ENCODE measurements at regions not wholly inside any gene's neighbourhood (a gene's known extent, or its start where the extent isn't known, plus 50 kb on each side); places are given as distances from the start of the nearest gene placed in this dataset.

DNA sequence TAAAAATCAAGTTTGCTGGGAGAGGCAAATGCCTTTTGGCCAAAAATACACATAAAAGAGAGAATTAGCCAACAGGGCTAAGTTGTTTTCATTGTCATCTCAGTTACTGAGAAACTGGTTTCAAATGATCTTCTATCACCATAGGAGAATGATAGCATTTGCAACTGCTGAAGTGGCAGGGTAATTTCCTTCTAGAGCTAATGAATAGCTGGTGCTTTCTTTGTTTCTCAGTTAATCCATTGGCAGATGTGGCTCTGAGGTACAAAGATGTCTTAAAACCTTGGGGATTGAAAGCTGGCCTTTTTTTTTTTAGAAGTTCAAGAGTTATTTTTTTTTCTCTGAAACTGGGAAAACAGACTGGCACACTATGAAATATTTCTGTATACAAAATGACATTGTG is 332.7 kb upstream of the KLF12 start (continued):
- no peak for TF ChIP-seq MAFG (CRISPR knock-in tag; IDR thresholded peaks at IDR 0.05)
- no peak for TF ChIP-seq MBD4 (IDR thresholded peaks at IDR 0.05; ENCODE audit: borderline replicate concordance, low read length)

DNA sequence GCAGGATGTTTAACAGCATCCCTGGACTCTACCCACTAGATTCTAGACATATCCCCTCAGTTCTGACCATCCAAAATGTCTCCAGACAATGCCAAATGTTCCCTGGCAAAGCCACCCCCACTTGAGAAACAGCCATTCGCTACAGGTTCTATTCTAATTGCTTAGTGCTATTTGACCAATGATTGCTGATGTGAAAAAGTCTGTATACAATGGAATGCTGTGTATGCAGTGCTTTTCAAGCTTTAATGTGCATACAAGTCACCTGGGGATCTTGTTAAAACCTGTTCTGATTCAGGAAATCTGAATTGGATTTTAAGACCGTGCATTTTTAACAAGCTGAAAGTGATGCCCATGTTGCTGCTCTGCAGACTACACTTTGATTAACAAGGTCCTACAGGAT is 331.8 kb upstream of the KLF12 start:
- ATAC-seq: no peak
- H3K9ac ChIP-seq (ENCODE audit: insufficient read depth, low read depth, low read length): no peak overlapping the region
- ChIA-PET CTCF (ENCODE audit: low intra/inter-chr PET ratio, low total read pairs) (no interaction called here), POLR2A (no interaction called here)
- TF ChIP-seq, protein P1, sequence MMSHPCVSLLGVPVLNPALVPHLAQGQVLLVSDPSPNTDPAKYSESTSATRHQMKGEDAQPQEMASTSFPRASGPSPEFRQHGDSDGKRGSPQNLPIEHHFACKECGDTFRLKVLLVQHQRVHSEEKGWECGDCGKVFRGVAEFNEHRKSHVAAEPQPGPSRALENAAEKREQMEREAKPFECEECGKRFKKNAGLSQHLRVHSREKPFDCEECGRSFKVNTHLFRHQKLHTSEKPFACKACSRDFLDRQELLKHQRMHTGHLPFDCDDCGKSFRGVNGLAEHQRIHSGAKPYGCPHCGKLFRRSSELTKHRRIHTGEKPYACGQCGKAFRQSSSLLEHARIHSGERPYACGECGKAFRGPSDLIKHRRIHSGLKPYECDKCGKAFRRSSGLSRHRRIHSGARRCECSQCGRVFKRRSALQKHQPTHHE (CRISPR knock-in tag; IDR thresholded peaks at IDR 0.05; ENCODE audit: borderline replicate concordance): no peak
- TF ChIP-seq, protein P2, sequence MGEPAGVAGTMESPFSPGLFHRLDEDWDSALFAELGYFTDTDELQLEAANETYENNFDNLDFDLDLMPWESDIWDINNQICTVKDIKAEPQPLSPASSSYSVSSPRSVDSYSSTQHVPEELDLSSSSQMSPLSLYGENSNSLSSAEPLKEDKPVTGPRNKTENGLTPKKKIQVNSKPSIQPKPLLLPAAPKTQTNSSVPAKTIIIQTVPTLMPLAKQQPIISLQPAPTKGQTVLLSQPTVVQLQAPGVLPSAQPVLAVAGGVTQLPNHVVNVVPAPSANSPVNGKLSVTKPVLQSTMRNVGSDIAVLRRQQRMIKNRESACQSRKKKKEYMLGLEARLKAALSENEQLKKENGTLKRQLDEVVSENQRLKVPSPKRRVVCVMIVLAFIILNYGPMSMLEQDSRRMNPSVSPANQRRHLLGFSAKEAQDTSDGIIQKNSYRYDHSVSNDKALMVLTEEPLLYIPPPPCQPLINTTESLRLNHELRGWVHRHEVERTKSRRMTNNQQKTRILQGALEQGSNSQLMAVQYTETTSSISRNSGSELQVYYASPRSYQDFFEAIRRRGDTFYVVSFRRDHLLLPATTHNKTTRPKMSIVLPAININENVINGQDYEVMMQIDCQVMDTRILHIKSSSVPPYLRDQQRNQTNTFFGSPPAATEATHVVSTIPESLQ (CRISPR knock-in tag; conservative IDR thresholded peaks at IDR 0.05): no peak
- TF ChIP-seq HMG20A (CRISPR knock-in tag; IDR thresholded peaks at IDR 0.05; ENCODE audit: borderline replicate concordance): no peak
- no peak for TF ChIP-seq NPAS2 (CRISPR knock-in tag; IDR thresholded peaks at IDR 0.05; ENCODE audit: borderline replicate concordance)
- TF ChIP-seq NCOA5 (CRISPR knock-in tag; IDR thresholded peaks at IDR 0.05): no peak
- TF ChIP-seq, protein P3, sequence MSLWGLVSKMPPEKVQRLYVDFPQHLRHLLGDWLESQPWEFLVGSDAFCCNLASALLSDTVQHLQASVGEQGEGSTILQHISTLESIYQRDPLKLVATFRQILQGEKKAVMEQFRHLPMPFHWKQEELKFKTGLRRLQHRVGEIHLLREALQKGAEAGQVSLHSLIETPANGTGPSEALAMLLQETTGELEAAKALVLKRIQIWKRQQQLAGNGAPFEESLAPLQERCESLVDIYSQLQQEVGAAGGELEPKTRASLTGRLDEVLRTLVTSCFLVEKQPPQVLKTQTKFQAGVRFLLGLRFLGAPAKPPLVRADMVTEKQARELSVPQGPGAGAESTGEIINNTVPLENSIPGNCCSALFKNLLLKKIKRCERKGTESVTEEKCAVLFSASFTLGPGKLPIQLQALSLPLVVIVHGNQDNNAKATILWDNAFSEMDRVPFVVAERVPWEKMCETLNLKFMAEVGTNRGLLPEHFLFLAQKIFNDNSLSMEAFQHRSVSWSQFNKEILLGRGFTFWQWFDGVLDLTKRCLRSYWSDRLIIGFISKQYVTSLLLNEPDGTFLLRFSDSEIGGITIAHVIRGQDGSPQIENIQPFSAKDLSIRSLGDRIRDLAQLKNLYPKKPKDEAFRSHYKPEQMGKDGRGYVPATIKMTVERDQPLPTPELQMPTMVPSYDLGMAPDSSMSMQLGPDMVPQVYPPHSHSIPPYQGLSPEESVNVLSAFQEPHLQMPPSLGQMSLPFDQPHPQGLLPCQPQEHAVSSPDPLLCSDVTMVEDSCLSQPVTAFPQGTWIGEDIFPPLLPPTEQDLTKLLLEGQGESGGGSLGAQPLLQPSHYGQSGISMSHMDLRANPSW (CRISPR knock-in tag; IDR thresholded peaks at IDR 0.05; ENCODE audit: borderline replicate concordance): no peak
- TF ChIP-seq TOPORS (CRISPR knock-in tag; IDR thresholded peaks at IDR 0.05): no peak
- no peak for TF ChIP-seq BHLHE40 (IDR thresholded peaks at IDR 0.05; ENCODE audit: low read length)
- TF ChIP-seq GFI1 (CRISPR knock-in tag; IDR thresholded peaks at IDR 0.05; ENCODE audit: borderline replicate concordance): no peak
- TF ChIP-seq, protein P4, sequence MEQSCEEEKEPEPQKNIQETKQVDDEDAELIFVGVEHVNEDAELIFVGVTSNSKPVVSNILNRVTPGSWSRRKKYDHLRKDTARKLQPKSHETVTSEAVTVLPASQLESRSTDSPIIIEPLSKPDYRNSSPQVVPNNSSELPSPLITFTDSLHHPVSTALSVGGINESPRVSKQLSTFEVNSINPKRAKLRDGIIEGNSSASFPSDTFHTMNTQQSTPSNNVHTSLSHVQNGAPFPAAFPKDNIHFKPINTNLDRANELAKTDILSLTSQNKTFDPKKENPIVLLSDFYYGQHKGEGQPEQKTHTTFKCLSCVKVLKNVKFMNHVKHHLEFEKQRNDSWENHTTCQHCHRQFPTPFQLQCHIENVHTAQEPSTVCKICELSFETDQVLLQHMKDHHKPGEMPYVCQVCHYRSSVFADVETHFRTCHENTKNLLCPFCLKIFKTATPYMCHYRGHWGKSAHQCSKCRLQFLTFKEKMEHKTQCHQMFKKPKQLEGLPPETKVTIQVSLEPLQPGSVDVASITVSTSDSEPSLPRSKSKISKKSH (CRISPR knock-in tag; IDR thresholded peaks at IDR 0.05; ENCODE audit: borderline replicate concordance): no peak
- TF ChIP-seq ZNF761 (CRISPR knock-in tag; conservative IDR thresholded peaks at IDR 0.05): no peak
- TF ChIP-seq, protein P5, sequence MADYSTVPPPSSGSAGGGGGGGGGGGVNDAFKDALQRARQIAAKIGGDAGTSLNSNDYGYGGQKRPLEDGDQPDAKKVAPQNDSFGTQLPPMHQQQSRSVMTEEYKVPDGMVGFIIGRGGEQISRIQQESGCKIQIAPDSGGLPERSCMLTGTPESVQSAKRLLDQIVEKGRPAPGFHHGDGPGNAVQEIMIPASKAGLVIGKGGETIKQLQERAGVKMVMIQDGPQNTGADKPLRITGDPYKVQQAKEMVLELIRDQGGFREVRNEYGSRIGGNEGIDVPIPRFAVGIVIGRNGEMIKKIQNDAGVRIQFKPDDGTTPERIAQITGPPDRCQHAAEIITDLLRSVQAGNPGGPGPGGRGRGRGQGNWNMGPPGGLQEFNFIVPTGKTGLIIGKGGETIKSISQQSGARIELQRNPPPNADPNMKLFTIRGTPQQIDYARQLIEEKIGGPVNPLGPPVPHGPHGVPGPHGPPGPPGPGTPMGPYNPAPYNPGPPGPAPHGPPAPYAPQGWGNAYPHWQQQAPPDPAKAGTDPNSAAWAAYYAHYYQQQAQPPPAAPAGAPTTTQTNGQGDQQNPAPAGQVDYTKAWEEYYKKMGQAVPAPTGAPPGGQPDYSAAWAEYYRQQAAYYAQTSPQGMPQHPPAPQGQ (CRISPR knock-in tag; IDR thresholded peaks at IDR 0.05; ENCODE audit: borderline replicate concordance): no peak
- TF ChIP-seq SSRP1 (CRISPR knock-in tag; IDR thresholded peaks at IDR 0.05): no peak
- intact Hi-C loops (cut with micrococcal nuclease; ENCODE audit: unreplicated experiment): no loop called here
- no peak for DNase-seq (ENCODE audit: low spot score)
- no peaks in the 10 kb centered on the region for H3K79me2 ChIP-seq (ENCODE audit: insufficient read depth, low read length)
- no peak for FAIRE-seq
- H3K9me3 ChIP-seq (ENCODE audit: low read length): no peaks in the 10 kb centered on the region
- H3K36me3 ChIP-seq (replicated peaks in 1 of 2; ENCODE audit: control insufficient read depth in 1 of 2, insufficient read depth in 2 of 2, low read length in 2 of 2): no peaks in the 10 kb centered on the region
- H4K20me1 ChIP-seq (ENCODE audit: insufficient read depth, low read length): no peaks in the 10 kb centered on the region
- H3K4me1 ChIP-seq (ENCODE audit: insufficient read depth, low read length): no peaks in the 10 kb centered on the region
- no peak overlapping the region for H3K4me2 ChIP-seq (ENCODE audit: low read depth, low read length)
- WGBS (ENCODE audit: low lambda C conversion rate): 3% methylated on average over 2 of the region's 2 CpGs
- in situ Hi-C loops (cut with HindIII; ENCODE audit: extremely low pct_ligation_motif_present, low pct_unique_long_range_greater_than_20kb): no loop called here
- H3K4me3 ChIP-seq (replicated peaks in 1 of 3; ENCODE audit: insufficient read depth in 1 of 3, low read depth in 2 of 3, low read length in 3 of 3): no peak overlapping the region
- no peak overlapping the region for H3K27ac ChIP-seq (ENCODE audit: extremely low read length, insufficient read depth, low read length)
- no TSS peak for BruUV-seq (replicated peaks)
- no peak overlapping the region for H2AFZ ChIP-seq (ENCODE audit: low read length)
- H3K27me3 ChIP-seq (ENCODE audit: control insufficient read depth in 1 of 2, insufficient read depth in 2 of 2, low read length in 2 of 2): no peaks in the 10 kb centered on the region
